HepG2 (cell line): ENCODE measurements at regions not wholly inside any gene's neighbourhood (a gene's known extent, or its start where the extent isn't known, plus 50 kb on each side); places are given as distances from the start of the nearest gene placed in this dataset.

Source experiments
- AGO1 ChIP-seq: fragments of 200-400 bp; formaldehyde crosslinking; IDR thresholded peaks from 2 replicates; pipeline ENCODE4 v1.6.1; 2017; ENCODE audit warnings: mild to moderate bottlenecking, low read depth, low read length, moderate library complexity; ENCODE audit not compliant: poor library complexity, severe bottlenecking
- ARHGAP35 ChIP-seq: sonication (generic); formaldehyde crosslinking; IDR thresholded peaks from 2 replicates; pipeline ENCODE4 v1.9.0; 2022; ENCODE audit warnings: mild to moderate bottlenecking, inconsistent platforms, moderate library complexity, missing genetic modification reagents, borderline replicate concordance
- ARID5B ChIP-seq: IDR thresholded peaks from 2 replicates; pipeline ENCODE4 v1.4.0; 2020; ENCODE audit warnings: mild to moderate bottlenecking, missing genetic modification reagents
- DNMT1 ChIP-seq: sonication (generic); formaldehyde crosslinking; IDR thresholded peaks from 2 replicates; pipeline ENCODE4 v1.5.1; 2020; ENCODE audit warnings: mild to moderate bottlenecking, missing genetic modification reagents
- FOSL2 ChIP-seq: sonication (generic); formaldehyde crosslinking; IDR thresholded peaks from 2 replicates; pipeline ENCODE4 v1.4.0; 2020; ENCODE audit warnings: missing genetic modification reagents
- LCORL ChIP-seq, 2 experiments: fragments of 450-650 bp in 1 of 2; sonication (generic) in 1 of 2; formaldehyde crosslinking in 1 of 2; IDR thresholded peaks; 2 replicates each; pipeline versions ENCODE4 v1.5.0 to v1.6.1; 2017 to 2020; ENCODE audit warnings: antibody characterized with exemption in 1 of 2, missing genetic modification reagents in 1 of 2
- MAFK ChIP-seq, 2 experiments: IDR thresholded peaks in 1 of 2; conservative IDR thresholded peaks in 1 of 2; 2 replicates each; pipeline ENCODE4 v1.6.1; 2011; ENCODE audit warnings: improper control_type of control experiment in 2 of 2, low read length in 2 of 2
- NFKBIZ ChIP-seq: IDR thresholded peaks from 2 replicates; pipeline ENCODE4 v1.6.1; 2018; ENCODE audit warnings: missing genetic modification reagents, missing compliant biosample characterization
- NPAS2 ChIP-seq: sonication (generic); formaldehyde crosslinking; IDR thresholded peaks from 2 replicates; pipeline ENCODE4 v1.8.0; 2022; ENCODE audit warnings: mild to moderate bottlenecking, missing genetic modification reagents, borderline replicate concordance
- RELA ChIP-seq: sonication (generic); formaldehyde crosslinking; IDR thresholded peaks from 2 replicates; pipeline ENCODE4 v1.4.0; 2020; ENCODE audit warnings: missing genetic modification reagents
- SMC3 ChIP-seq: IDR thresholded peaks from 2 replicates; pipeline ENCODE4 v1.6.1; 2011; ENCODE audit warnings: low read length, improper control_type of control experiment
- YY1 ChIP-seq: IDR thresholded peaks from 2 replicates; pipeline ENCODE4 v1.6.1; 2011; ENCODE audit warnings: low read length, low read depth, moderate library complexity, mild to moderate bottlenecking; ENCODE audit not compliant: insufficient read depth, insufficient replicate concordance
- ZFP1 ChIP-seq: IDR thresholded peaks from 2 replicates; pipeline ENCODE4 v1.6.1; 2016
- ZNF10 ChIP-seq: sonication (generic); formaldehyde crosslinking; IDR thresholded peaks from 2 replicates; pipeline ENCODE4 v1.4.0; 2020; ENCODE audit warnings: mild to moderate bottlenecking, low read depth, missing genetic modification reagents, borderline replicate concordance
- ZNF333 ChIP-seq: sonication (generic); formaldehyde crosslinking; IDR thresholded peaks from 2 replicates; pipeline ENCODE4 v1.4.0; 2020; ENCODE audit warnings: mild to moderate bottlenecking, missing genetic modification reagents, borderline replicate concordance
- ZNF672 ChIP-seq: sonication (generic); formaldehyde crosslinking; IDR thresholded peaks from 2 replicates; pipeline ENCODE4 v1.8.1; 2022; ENCODE audit warnings: missing genetic modification reagents
- ZNF7 ChIP-seq: IDR thresholded peaks from 2 replicates; pipeline ENCODE4 v1.6.1; 2016; ENCODE audit warnings: missing biosample characterization, missing genetic modification reagents
- TF ChIP-seq, protein P1 (sequence below): sonication (generic); formaldehyde crosslinking; IDR thresholded peaks from 2 replicates; pipeline ENCODE4 v1.4.0; 2020; ENCODE audit warnings: missing genetic modification reagents
- TF ChIP-seq, protein P2 (sequence below): sonication (generic); formaldehyde crosslinking; IDR thresholded peaks from 2 replicates; pipeline ENCODE4 v1.4.0; 2020; ENCODE audit warnings: missing genetic modification reagents, borderline replicate concordance

- TF ChIP-seq YY1 (no peak), RELA (CRISPR knock-in tag) (no peak), NPAS2 (CRISPR knock-in tag) (no peak), ZNF672 (CRISPR knock-in tag) (no peak), ARID5B (CRISPR knock-in tag) (peak; percentile 56; the same call in 1 of the 2 replicates), AGO1 (no peak), LCORL (IDR thresholded peaks at IDR 0.05) (no peak), LCORL (CRISPR knock-in tag; IDR thresholded peaks at IDR 0.05) (peak; percentile 39; the same call in 1 of the 2 replicates), SMC3 (no peak), ZNF333 (CRISPR knock-in tag) (no peak), ZFP1 (CRISPR knock-in tag) (no peak), FOSL2 (no peak), MAFK (conservative IDR thresholded peaks at IDR 0.05 in 1 of 2, IDR thresholded peaks at IDR 0.05 in 1 of 2; ENCODE audit: low read length in 2 of 2) (no peak), ZNF7 (CRISPR knock-in tag) (no peak), DNMT1 (CRISPR knock-in tag) (no peak), ZNF10 (CRISPR knock-in tag) (no peak), ARHGAP35 (CRISPR knock-in tag) (no peak), NFKBIZ (no peak)
- TF ChIP-seq, protein P1, sequence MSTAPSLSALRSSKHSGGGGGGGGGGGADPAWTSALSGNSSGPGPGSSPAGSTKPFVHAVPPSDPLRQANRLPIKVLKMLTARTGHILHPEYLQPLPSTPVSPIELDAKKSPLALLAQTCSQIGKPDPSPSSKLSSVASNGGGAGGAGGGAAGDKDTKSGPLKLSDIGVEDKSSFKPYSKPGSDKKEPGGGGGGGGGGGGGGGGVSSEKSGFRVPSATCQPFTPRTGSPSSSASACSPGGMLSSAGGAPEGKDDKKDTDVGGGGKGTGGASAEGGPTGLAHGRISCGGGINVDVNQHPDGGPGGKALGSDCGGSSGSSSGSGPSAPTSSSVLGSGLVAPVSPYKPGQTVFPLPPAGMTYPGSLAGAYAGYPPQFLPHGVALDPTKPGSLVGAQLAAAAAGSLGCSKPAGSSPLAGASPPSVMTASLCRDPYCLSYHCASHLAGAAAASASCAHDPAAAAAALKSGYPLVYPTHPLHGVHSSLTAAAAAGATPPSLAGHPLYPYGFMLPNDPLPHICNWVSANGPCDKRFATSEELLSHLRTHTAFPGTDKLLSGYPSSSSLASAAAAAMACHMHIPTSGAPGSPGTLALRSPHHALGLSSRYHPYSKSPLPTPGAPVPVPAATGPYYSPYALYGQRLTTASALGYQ (CRISPR knock-in tag): peak; percentile 40; the same call in 1 of the 2 replicates
- TF ChIP-seq, protein P2, sequence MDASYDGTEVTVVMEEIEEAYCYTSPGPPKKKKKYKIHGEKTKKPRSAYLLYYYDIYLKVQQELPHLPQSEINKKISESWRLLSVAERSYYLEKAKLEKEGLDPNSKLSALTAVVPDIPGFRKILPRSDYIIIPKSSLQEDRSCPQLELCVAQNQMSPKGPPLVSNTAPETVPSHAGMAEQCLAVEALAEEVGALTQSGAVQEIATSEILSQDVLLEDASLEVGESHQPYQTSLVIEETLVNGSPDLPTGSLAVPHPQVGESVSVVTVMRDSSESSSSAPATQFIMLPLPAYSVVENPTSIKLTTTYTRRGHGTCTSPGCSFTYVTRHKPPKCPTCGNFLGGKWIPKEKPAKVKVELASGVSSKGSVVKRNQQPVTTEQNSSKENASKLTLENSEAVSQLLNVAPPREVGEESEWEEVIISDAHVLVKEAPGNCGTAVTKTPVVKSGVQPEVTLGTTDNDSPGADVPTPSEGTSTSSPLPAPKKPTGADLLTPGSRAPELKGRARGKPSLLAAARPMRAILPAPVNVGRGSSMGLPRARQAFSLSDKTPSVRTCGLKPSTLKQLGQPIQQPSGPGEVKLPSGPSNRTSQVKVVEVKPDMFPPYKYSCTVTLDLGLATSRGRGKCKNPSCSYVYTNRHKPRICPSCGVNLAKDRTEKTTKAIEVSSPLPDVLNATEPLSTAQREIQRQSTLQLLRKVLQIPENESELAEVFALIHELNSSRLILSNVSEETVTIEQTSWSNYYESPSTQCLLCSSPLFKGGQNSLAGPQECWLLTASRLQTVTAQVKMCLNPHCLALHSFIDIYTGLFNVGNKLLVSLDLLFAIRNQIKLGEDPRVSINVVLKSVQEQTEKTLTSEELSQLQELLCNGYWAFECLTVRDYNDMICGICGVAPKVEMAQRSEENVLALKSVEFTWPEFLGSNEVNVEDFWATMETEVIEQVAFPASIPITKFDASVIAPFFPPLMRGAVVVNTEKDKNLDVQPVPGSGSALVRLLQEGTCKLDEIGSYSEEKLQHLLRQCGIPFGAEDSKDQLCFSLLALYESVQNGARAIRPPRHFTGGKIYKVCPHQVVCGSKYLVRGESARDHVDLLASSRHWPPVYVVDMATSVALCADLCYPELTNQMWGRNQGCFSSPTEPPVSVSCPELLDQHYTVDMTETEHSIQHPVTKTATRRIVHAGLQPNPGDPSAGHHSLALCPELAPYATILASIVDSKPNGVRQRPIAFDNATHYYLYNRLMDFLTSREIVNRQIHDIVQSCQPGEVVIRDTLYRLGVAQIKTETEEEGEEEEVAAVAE (CRISPR knock-in tag): no peak
Measured at GRCh38 chr10:25082276-25083204, 66.1 kb downstream of the THNSL1 start (continued).
